Heart left ventricle (tissue), 13 donors: ENCODE measurements at regions not wholly inside any gene's neighbourhood (a gene's known extent, or its start where the extent isn't known, plus 50 kb on each side); places are given as distances from the start of the nearest gene placed in this dataset.

ENCODE experiments used
- POLR2A ChIP-seq, 2 donors: fragments of 450-650 bp; IDR thresholded peaks; one replicate each; pipeline ENCODE4 v1.6.1; 2017; ENCODE audit warnings: antibody characterized with exemption in 2 of 2, mild to moderate bottlenecking in 2 of 2, moderate library complexity in 2 of 2
- TF ChIP-seq, protein P1 (sequence below), 12 donors: fragments of 200-600 bp; sonication (generic) in 4 of 12; IDR thresholded peaks; one replicate each; pipeline versions ENCODE4 v1.5.0 to v1.8.0; 2018 to 2022; ENCODE audit warnings: antibody characterized with exemption in 12 of 12, mild to moderate bottlenecking in 5 of 12
- donor health status: ischemic (EF 13 %, LVEDD 7.1; RV severe dilation, severe dysfunction).
- donor health status: DM: no; HTN: yes; CAD: no.
- donor health status: DM: no; HTN: no; CAD: no.
- donor health status: ischemic (EF 25% LVEDD 6.9; RV normal size, moderate dysfunction).
- donor health status: ischemic (EF 25% LVEDD 5.7; RV mildly dilated, moderate dysfunction).
- donor health status: ischemic (EF 35%, LVEDD 5.7; RV mildly dilated, moderate dysfunction).
- donor health status: nonischemic (EF 11% LVEDD 7.7; RV severe dilation, severe dysfunction).
- donor health status: DM: yes; HTN: yes; CAD: no.
- donor health status: PGD.
- donor health status: ischemic (EF 29% LVEDD 5.4; RV normal size, mild dysfunction).
- donor health status: nonischemic (EF 23%, LVEDD 6.1; RV moderate dilation, normal function).

- TF ChIP-seq, protein P1, sequence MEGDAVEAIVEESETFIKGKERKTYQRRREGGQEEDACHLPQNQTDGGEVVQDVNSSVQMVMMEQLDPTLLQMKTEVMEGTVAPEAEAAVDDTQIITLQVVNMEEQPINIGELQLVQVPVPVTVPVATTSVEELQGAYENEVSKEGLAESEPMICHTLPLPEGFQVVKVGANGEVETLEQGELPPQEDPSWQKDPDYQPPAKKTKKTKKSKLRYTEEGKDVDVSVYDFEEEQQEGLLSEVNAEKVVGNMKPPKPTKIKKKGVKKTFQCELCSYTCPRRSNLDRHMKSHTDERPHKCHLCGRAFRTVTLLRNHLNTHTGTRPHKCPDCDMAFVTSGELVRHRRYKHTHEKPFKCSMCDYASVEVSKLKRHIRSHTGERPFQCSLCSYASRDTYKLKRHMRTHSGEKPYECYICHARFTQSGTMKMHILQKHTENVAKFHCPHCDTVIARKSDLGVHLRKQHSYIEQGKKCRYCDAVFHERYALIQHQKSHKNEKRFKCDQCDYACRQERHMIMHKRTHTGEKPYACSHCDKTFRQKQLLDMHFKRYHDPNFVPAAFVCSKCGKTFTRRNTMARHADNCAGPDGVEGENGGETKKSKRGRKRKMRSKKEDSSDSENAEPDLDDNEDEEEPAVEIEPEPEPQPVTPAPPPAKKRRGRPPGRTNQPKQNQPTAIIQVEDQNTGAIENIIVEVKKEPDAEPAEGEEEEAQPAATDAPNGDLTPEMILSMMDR (IDR thresholded peaks at IDR 0.05): no peak
- no peak for TF ChIP-seq POLR2A (IDR thresholded peaks at IDR 0.05)
These were observed 210.0 kb downstream of the KLHL4 start for GRCh38 chrX:87727620-87728019.
